ENCODE measurements at regions not wholly inside any gene's neighbourhood (a gene's known extent, or its start where the extent isn't known, plus 50 kb on each side); places are given as distances from the start of the nearest gene placed in this dataset.
"Not testable (repeated sequence)": the region's sequence is repeated elsewhere in the genome, so short reads cannot be mapped to it uniquely, and the experiment has no call there.

GRCh38 chr7:65549589-65550443, 176.2 kb downstream of the ZNF92 start:
- H3K36me3 ChIP-seq (ENCODE audit: control insufficient read depth, insufficient read depth, low read length); H3K27me3 ChIP-seq (ENCODE audit: control insufficient read depth, insufficient read depth, low read length); DNase-seq (ENCODE audit: low read depth); H3K4me3 ChIP-seq (ENCODE audit: low read depth, low read length): not testable (repeated sequence)

GRCh38 chr7:65550444-65550809, 176.8 kb downstream of the ZNF92 start:
- not testable (repeated sequence) for H3K36me3 ChIP-seq (ENCODE audit: control insufficient read depth, insufficient read depth, low read length); H3K27me3 ChIP-seq (ENCODE audit: control insufficient read depth, insufficient read depth, low read length); H3K4me3 ChIP-seq (ENCODE audit: low read depth, low read length); DNase-seq (ENCODE audit: low read depth)

GRCh38 chr7:65551042-65551441, 177.4 kb downstream of the ZNF92 start:
- DNase-seq (ENCODE audit: low read depth); H3K4me3 ChIP-seq (ENCODE audit: low read depth, low read length); H3K36me3 ChIP-seq (ENCODE audit: control insufficient read depth, insufficient read depth, low read length); H3K27me3 ChIP-seq (ENCODE audit: control insufficient read depth, insufficient read depth, low read length): not testable (repeated sequence)

DNA sequence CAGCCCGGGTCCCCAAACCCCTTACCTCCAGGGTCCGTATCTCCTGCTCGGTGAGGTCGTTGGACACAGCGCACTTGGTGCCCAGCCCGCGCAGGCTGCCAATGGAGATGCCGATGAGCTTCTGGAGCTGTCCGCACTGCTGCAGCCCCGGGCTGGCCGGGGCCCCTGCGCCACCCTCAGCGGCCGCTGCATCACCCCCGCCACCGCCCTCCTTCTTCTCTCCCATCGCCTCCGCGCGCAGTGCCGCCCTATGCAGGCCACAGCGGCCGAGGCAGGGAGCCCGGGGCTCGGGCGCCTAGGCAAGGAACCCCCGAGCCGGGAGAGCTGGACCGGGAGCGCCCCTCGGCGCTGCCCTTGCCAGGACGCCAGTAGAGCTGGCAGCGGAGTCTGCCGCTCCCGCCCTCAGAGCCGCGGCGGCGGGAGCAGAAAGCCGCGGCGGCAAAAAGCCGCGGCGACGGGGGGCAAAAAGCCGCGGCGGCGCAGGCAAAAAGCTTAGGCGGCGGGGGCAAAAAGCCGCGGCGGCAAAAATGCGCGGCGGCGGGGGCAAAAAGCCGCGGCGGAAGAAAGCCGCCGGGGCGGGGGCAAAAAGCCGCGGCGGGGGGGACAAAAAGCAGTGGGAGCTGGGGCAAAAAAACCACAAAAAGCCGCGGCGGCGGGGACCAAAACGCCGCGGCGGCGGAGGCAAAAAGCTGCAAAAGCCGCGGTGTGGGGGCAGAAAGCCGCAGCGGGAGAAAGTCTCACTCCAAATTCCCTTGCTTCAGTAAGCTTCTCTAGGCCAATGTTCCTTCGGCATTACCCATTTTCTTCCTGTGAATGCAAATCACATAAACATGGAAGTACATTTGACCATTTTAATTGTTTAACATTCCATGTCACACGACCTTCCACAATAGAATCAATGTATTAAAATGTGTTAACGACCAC, 181.2 kb downstream of the ZNF92 start:
- H3K4me3 ChIP-seq (ENCODE audit: low read depth, low read length); H3K36me3 ChIP-seq (ENCODE audit: control insufficient read depth, insufficient read depth, low read length); H3K27me3 ChIP-seq (ENCODE audit: control insufficient read depth, insufficient read depth, low read length); DNase-seq (ENCODE audit: low read depth): not testable (repeated sequence)

DNA sequence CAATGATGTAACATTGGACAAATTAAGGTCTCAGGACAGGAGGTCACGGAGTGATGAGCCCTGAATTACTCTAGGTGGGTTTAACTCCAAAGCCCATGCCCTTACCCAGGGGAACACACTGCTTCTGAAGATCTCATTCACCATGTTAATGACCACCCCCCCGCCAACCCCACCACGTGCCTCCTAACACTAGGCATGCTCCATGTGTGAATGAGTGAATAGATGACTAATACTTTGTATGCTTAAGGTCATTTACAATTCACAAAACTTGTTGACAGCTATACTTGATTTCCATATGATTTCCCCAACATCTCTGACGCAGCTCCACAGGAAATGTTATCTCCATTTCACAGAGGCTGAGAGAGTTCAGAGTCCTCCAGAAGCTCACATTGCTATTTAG, 184.9 kb downstream of the ZNF92 start:
- H3K36me3 ChIP-seq (ENCODE audit: control insufficient read depth, insufficient read depth, low read length); H3K4me3 ChIP-seq (ENCODE audit: low read depth, low read length); H3K27me3 ChIP-seq (ENCODE audit: control insufficient read depth, insufficient read depth, low read length); DNase-seq (ENCODE audit: low read depth): not testable (repeated sequence)

DNA sequence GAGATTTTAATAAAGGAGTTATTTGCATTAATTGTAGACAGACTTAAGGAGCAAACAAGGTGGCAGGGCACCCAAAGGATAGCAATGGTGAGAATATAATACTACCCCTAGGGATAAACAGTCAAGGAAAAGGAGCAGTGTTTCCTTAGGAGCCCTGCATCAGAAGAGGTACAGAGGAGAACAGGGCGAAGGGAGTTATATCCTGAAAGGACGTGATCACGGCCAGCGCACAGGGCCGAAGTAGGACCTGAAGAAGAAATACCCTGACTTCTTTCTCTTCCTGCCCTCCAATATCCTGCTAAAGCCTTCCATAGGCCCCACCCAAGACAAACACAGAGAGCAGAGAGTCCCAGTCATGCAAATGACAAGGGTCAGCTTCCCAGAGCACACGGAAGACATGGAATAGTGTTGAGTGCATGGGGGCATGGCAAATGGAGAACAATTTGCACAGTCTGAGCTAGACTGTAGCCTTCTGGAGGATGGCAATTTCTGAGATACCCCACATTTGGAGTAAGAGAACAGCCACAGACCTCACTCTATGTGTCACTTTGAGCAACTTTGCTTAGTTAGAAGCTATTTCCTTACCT, 188.2 kb downstream of the ZNF92 start:
- not testable (repeated sequence) for DNase-seq (ENCODE audit: low read depth); H3K27me3 ChIP-seq (ENCODE audit: control insufficient read depth, insufficient read depth, low read length); H3K4me3 ChIP-seq (ENCODE audit: low read depth, low read length); H3K36me3 ChIP-seq (ENCODE audit: control insufficient read depth, insufficient read depth, low read length)

GRCh38 chr7:65562522-65562921, 188.9 kb downstream of the ZNF92 start:
- not testable (repeated sequence) for H3K36me3 ChIP-seq (ENCODE audit: control insufficient read depth, insufficient read depth, low read length); H3K27me3 ChIP-seq (ENCODE audit: control insufficient read depth, insufficient read depth, low read length); DNase-seq (ENCODE audit: low read depth); H3K4me3 ChIP-seq (ENCODE audit: low read depth, low read length)

DNA sequence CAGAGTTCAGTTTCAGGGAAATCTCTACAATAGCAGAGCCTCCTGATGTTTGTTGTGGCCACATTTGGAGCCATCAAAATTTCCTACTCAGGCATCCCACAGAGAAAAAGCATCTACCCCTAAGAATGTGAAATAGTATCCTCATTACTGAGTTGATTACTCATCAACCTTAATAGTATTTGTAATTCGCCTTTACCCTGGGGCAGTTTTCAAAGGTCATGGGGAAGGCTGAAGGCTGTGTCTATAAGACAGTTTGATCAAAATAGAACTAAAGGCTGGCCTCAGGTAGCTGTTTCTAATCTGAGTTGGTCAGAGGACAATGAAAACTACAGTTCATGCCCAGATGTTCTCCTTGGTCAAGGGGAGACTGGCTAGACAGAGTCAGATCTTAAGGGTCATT, 189.7 kb downstream of the ZNF92 start:
- DNase-seq (ENCODE audit: low read depth); H3K36me3 ChIP-seq (ENCODE audit: control insufficient read depth, insufficient read depth, low read length); H3K27me3 ChIP-seq (ENCODE audit: control insufficient read depth, insufficient read depth, low read length); H3K4me3 ChIP-seq (ENCODE audit: low read depth, low read length): not testable (repeated sequence)

DNA sequence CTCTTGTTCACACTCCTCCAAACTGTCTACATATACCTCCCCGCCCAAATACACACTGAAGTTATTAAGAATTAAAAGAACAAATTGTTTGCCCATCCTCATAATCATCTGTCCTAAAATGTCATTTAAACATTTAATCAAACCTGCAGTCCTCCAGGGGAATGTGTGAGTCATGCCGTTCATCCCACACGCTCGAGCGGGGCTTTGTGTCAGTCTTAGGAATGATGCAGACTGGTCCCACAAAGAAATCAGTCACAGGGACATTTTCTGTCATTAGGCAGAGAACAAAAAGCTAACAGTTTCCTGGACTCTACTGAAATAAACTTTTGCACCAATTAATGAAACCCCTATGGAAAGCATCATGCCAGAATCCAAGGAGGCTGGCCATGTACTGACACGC, 194.6 kb downstream of the ZNF92 start:
- H3K27me3 ChIP-seq (ENCODE audit: control insufficient read depth, insufficient read depth, low read length); H3K4me3 ChIP-seq (ENCODE audit: low read depth, low read length); DNase-seq (ENCODE audit: low read depth); H3K36me3 ChIP-seq (ENCODE audit: control insufficient read depth, insufficient read depth, low read length): not testable (repeated sequence)

DNA sequence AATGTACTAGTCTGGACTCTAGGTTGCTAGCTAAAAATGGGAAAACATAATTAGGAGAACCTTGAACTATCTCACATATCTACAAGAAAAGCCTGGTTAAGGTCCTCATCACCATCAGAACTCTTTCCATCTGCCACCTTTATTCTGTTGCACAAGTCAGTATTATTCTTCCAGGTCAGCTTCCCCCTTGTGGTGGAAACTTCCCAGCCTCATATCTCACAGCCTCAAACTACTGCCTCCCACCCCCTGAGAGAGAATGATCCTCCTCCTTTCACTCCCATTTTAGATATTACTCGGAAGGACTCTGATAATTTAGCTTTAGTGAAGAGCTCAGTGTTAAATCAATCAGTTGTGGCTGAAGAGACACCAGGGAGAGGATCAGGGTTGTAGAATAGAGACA, 197.3 kb downstream of the ZNF92 start:
- not testable (repeated sequence) for H3K36me3 ChIP-seq (ENCODE audit: control insufficient read depth, insufficient read depth, low read length)

GRCh38 chr7:65572581-65572980, 198.9 kb downstream of the ZNF92 start:
- DNase-seq (ENCODE audit: low read depth); H3K36me3 ChIP-seq (ENCODE audit: control insufficient read depth, insufficient read depth, low read length): not testable (repeated sequence)

More for the DNA sequence above, 197.3 kb downstream of the ZNF92 start:
- H3K4me3 ChIP-seq (ENCODE audit: low read depth, low read length); DNase-seq (ENCODE audit: low read depth); H3K27me3 ChIP-seq (ENCODE audit: control insufficient read depth, insufficient read depth, low read length): not testable (repeated sequence)

GRCh38 chr7:65576370-65576769, 202.7 kb downstream of the ZNF92 start:
- H3K27me3 ChIP-seq (ENCODE audit: control insufficient read depth, insufficient read depth, low read length); H3K36me3 ChIP-seq (ENCODE audit: control insufficient read depth, insufficient read depth, low read length); H3K4me3 ChIP-seq (ENCODE audit: low read depth, low read length); DNase-seq (ENCODE audit: low read depth): not testable (repeated sequence)

More at GRCh38 chr7:65572581-65572980, 198.9 kb downstream of the ZNF92 start:
- not testable (repeated sequence) for H3K4me3 ChIP-seq (ENCODE audit: low read depth, low read length); H3K27me3 ChIP-seq (ENCODE audit: control insufficient read depth, insufficient read depth, low read length)

DNA sequence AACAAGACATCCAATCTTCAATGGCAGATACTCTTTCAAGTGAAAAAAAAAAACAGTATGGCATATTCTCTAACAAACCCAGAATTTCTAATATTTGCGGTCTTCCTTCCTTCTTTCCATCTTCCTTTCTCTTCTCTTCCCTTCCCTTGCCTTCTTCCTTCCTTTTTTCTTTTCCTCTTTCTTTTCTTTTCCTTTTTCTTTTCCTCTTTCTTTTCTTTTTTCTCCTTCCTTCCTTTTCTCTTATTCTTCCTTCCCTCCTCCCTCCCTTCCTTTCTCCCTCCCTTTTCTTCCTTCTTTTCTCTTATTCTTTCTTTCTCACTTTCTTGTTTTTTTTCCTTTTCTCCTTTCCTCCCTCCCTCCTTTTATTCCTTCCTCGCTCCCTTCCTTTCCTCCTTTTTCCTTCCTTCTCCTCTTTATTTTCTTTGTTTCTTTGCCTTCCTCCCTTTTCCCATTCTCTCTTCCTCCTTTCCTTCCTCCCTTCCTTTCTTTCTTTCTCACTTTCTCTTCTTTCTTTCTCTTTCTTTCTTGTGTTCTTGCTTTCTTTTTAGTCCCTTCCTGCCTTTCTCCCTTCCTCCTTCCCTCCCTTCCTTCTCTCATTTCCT, 209.0 kb downstream of the ZNF92 start:
- H3K4me3 ChIP-seq (ENCODE audit: low read depth, low read length); H3K36me3 ChIP-seq (ENCODE audit: control insufficient read depth, insufficient read depth, low read length); H3K27me3 ChIP-seq (ENCODE audit: control insufficient read depth, insufficient read depth, low read length); DNase-seq (ENCODE audit: low read depth): not testable (repeated sequence)

DNA sequence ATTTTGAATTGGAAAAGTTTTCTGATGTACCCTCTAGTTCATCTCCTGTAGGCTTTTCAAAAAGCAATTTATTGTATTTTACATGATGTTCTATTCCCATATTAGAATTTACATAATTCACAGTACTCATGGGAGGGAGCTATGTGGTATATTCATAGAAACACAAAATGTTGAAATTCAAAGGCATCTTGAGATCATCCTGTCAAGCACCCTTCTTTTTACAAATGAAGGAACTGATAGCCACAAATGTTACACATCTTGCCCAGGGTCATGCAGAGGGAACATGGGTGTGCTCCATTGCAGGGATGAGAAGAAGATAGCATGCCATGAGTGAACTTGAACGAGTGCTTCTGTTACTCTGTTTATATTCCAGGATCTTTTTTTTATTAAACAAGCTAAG, 228.8 kb downstream of the ZNF92 start:
- not testable (repeated sequence) for H3K36me3 ChIP-seq (ENCODE audit: control insufficient read depth, insufficient read depth, low read length); H3K27me3 ChIP-seq (ENCODE audit: control insufficient read depth, insufficient read depth, low read length); H3K4me3 ChIP-seq (ENCODE audit: low read depth, low read length); DNase-seq (ENCODE audit: low read depth)
